Epithelial cell of prostate (primary cell): ENCODE measurements at regions not wholly inside any gene's neighbourhood (a gene's known extent, or its start where the extent isn't known, plus 50 kb on each side); places are given as distances from the start of the nearest gene placed in this dataset.

Experiments used
- DNase-seq: peaks from one replicate; pipeline ENCODE4 v3.0.0-alpha.2; 2011; ENCODE audit warnings: low read depth, low spot score
- H3K27ac ChIP-seq: fragments of 450-650 bp; 2 replicates; pipeline ENCODE4 v1.5.1; 2017; ENCODE audit warnings: mild to moderate bottlenecking

- no peak overlapping the region for H3K27ac ChIP-seq
- DNase-seq: no peak
Observed at GRCh38 chr6:47129129-47129528, 87.0 kb upstream of the ADGRF1 start.

DNA sequence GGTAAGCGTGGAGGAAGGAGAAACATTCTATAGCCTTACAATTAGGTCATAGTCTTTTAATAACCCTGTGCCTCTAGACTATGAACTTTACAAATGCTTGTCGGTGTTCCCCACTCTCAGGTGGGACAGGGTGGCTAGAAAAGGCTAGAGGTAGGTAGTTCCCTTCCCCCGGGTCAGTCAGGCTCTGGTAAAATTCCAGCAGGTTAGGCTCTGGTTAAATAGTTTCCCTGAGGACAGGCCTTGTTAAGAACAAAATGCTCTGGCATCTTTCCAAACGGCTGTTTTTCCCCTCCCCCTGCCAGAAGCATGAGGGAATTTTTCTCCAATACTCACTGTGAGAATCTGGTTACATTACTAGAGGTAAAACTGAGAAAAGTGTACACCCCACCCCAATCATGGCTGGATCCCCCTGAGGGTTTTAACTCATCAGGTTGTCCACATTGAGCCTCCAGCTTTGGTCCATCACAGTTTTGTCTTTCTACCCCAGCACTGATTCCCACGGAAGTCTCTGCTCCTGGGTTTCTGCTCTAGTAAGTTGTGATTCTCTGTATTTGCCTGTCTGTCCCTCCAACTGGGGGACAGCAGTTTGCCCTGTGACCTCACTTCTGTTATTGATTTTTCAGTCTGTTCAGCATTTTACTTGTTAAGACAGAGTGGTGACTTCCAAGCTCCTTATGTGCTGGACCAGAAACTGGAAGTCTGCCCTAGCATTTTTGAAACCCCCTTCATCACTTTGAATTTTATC lies 84.7 kb upstream of the ADGRF1 start:
- DNase-seq: no peak
- no peak overlapping the region for H3K27ac ChIP-seq

GRCh38 chr6:47118611-47119010 lies 76.5 kb upstream of the ADGRF1 start:
- no peak for DNase-seq
- H3K27ac ChIP-seq: no peak overlapping the region

GRCh38 chr6:47117314-47117713 lies 75.2 kb upstream of the ADGRF1 start:
- no peak for DNase-seq
- H3K27ac ChIP-seq: no peak overlapping the region

GRCh38 chr6:47116606-47117005 lies 74.5 kb upstream of the ADGRF1 start:
- H3K27ac ChIP-seq: no peak overlapping the region
- no peak for DNase-seq

- no peak for DNase-seq
- H3K27ac ChIP-seq: no peak overlapping the region
Observed at GRCh38 chr6:47116086-47116485, 74.0 kb upstream of the ADGRF1 start.

DNA sequence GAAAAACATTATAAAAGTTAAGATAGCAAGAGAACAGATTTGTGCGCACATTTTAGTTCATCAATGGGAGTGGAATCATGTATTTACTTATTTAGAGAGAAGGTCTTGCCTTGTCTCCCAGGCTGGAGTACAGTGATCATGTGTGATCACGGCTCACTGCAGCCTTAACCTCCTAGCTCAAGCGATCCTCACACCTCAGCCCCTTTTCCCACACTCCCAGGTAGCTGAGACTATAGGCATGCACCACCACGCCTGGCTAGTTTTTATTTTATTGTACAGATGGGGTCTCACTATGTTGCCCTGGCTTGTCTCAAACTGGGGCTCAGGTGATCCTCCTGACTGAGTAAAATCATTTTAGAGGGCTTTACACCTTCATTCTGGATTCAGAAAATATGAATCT lies 72.3 kb upstream of the ADGRF1 start:
- H3K27ac ChIP-seq: no peak overlapping the region
- no peak for DNase-seq

DNA sequence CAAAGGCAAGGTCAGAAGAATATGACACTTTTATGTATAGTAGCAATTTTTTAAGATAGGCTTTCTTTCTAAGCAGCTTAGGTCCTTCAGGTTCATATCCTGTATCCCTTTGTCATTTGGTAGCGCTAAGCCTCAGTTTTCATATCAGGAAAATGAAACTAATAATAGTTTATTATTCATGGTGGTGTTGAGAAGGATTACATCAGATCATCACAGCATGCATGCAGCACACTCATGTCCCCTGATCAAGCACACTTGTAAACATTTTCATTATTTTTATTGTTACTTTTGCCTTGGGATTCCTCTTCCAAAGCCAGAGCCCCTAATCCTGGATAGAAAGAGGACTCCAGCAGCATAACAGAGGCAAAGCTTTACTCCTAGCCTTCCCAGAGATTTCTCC lies 70.2 kb upstream of the ADGRF1 start:
- no peak for DNase-seq
- no peak overlapping the region for H3K27ac ChIP-seq

GRCh38 chr6:47111685-47112084 lies 69.6 kb upstream of the ADGRF1 start:
- DNase-seq: no peak

GRCh38 chr6:47109281-47109680 lies 67.1 kb upstream of the ADGRF1 start:
- H3K27ac ChIP-seq: no peak overlapping the region
- no peak for DNase-seq

More at GRCh38 chr6:47111685-47112084, 69.6 kb upstream of the ADGRF1 start:
- H3K27ac ChIP-seq: no peak overlapping the region

GRCh38 chr6:47106721-47107197 lies 64.6 kb upstream of the ADGRF1 start:
- H3K27ac ChIP-seq: peak overlapping the region; percentile 29
- DNase-seq: peak; percentile 56

DNA sequence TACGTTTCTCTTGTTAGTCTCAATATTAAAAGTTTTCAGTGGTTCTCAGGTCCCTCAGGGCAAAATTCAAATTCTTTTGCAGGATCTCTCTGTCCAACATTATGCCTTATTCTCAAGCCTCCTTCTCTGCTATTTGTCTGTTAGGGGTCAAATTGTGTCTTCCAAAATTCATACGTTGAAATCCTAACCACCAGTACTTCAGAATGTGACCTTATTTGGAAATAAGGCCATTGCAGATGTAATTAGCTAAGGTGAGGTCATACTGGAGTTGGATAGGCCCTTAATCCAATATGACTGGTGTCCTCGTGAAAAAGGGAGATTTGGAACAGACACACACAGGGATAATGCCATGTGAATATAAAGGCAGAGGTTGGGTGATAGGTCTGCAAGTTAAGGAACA lies 64.1 kb upstream of the ADGRF1 start:
- no peak for DNase-seq
- peak overlapping the region; percentile 29 for H3K27ac ChIP-seq

DNA sequence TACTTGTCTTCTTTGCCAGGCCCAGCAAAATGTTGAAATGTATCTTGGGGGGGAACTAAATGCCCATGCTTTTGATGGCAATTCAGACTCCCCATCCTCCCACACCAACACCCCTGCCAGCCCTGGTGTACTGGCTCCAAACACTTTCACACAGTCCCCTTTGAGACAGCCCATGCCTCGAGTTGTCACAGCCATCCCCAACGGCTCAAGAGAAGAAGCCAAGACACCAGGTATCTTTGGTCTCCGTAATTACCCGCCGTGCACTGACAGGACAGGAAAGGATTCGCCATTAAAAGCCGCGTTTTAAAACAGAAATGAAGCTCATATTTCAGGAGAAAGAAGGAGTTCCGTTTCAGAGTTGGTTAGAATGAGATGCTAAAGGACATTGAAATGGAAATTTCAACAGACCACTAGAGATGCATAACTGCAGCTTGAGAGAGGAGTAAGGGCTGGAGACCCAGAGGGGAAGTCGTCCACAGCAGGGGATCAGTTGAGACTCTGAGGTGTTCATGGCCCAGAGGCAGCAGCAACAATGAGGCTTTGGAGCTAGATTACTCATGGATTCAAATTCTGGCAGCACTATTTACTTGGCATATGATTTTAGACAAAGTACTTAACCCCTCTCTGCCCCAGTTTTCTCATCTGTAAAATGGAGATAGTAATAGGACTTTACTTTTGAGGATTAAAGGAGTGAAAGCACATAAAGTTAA lies 63.5 kb upstream of the ADGRF1 start:
- no peak for DNase-seq
- H3K27ac ChIP-seq: peak overlapping the region; percentile 78

- peak; percentile 63 for DNase-seq
- peak overlapping the region; percentile 78 for H3K27ac ChIP-seq
Observed at GRCh38 chr6:47103931-47104330, 61.8 kb upstream of the ADGRF1 start.

GRCh38 chr6:47102331-47102730 lies 60.2 kb upstream of the ADGRF1 start:
- no peak overlapping the region for H3K27ac ChIP-seq

GRCh38 chr6:47098570-47098993 lies 56.5 kb upstream of the ADGRF1 start:
- H3K27ac ChIP-seq: peak overlapping the region; percentile 29
- DNase-seq: peak; percentile 63

More at GRCh38 chr6:47102331-47102730, 60.2 kb upstream of the ADGRF1 start:
- DNase-seq: no peak

- peak overlapping the region; percentile 13 for H3K27ac ChIP-seq
- DNase-seq: no peak
Observed at GRCh38 chr6:47097092-47097945, 55.2 kb upstream of the ADGRF1 start.

GRCh38 chr6:47096211-47096895 lies 54.2 kb upstream of the ADGRF1 start:
- no peak overlapping the region for H3K27ac ChIP-seq
- DNase-seq: no peak

DNA sequence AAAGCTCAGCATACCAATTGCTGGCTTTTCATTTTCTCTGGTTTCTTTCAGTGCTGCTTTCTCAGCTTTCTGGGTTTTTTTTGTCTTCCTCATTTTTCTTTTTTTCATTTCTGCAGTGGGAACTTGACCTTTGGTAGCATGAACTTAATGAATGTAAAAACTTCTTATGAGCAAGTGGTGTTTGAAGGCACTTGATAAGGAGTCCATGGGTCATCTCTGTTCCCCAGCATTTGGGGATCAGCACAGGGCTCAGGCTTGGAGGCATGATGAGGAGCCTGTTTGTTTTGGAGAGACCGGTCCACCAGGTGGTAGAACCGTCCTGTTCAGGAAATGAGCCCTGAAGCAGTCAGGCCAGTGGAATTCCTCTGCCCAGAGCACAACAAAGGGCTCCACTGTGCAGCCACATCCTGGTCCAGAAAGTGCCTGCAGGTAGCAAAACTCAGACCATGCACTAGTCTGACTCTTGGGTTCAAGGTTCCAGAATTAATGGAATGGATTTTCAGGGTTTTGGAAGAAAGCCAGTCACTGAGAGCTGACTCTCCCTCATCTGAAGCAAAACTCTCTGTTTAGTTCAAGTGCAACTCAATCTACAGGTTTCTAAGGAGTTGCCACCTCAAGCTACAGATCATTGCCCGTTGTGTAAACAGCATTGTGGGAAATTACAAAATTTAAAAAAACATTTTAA lies 52.3 kb upstream of the ADGRF1 start:
- no peak for DNase-seq
- peak overlapping the region; percentile 14 for H3K27ac ChIP-seq
